ENCODE measurements at regions not wholly inside any gene's neighbourhood (a gene's known extent, or its start where the extent isn't known, plus 50 kb on each side); places are given as distances from the start of the nearest gene placed in this dataset.

- H3K4me3 Mint-ChIP-seq (ENCODE audit: unreplicated experiment): no peak overlapping the region
- no peaks in the 10 kb centered on the region for H3K4me1 Mint-ChIP-seq (ENCODE audit: low read depth)
- no peaks in the 10 kb centered on the region for H3K27me3 Mint-ChIP-seq (ENCODE audit: low read depth)
- DNase-seq (ENCODE audit: low spot score): no peak
- TF ChIP-seq CTCF (IDR thresholded peaks at IDR 0.05): no peak
- H3K27ac Mint-ChIP-seq (ENCODE audit: unreplicated experiment): no peak overlapping the region
- H3K36me3 Mint-ChIP-seq (ENCODE audit: low read depth): no peaks in the 10 kb centered on the region
- peaks cover 13% of the 10 kb centered on the region for H3K9me3 Mint-ChIP-seq (ENCODE audit: low read depth)
These were observed 218.9 kb downstream of the PRDM2 start for GRCh38 chr1:13918862-13919261.

GRCh38 chr1:13921190-13921589 lies 221.2 kb downstream of the PRDM2 start:
- no peak overlapping the region for H3K4me3 Mint-ChIP-seq (ENCODE audit: unreplicated experiment)
- no peak overlapping the region for H3K27ac Mint-ChIP-seq (ENCODE audit: unreplicated experiment)
- TF ChIP-seq CTCF (IDR thresholded peaks at IDR 0.05): no peak
- no peak for DNase-seq (ENCODE audit: low spot score)
- H3K27me3 Mint-ChIP-seq (ENCODE audit: low read depth): no peaks in the 10 kb centered on the region
- no peaks in the 10 kb centered on the region for H3K4me1 Mint-ChIP-seq (ENCODE audit: low read depth)
- no peaks in the 10 kb centered on the region for H3K36me3 Mint-ChIP-seq (ENCODE audit: low read depth)
- H3K9me3 Mint-ChIP-seq (ENCODE audit: low read depth): peaks cover 18% of the 10 kb centered on the region

- H3K27me3 Mint-ChIP-seq (ENCODE audit: low read depth): no peaks in the 10 kb centered on the region
- no peak for TF ChIP-seq CTCF (IDR thresholded peaks at IDR 0.05)
- peaks cover 18% of the 10 kb centered on the region for H3K9me3 Mint-ChIP-seq (ENCODE audit: low read depth)
- no peak for DNase-seq (ENCODE audit: low spot score)
- no peaks in the 10 kb centered on the region for H3K36me3 Mint-ChIP-seq (ENCODE audit: low read depth)
- H3K4me3 Mint-ChIP-seq (ENCODE audit: unreplicated experiment): no peak overlapping the region
- no peaks in the 10 kb centered on the region for H3K4me1 Mint-ChIP-seq (ENCODE audit: low read depth)
- no peak overlapping the region for H3K27ac Mint-ChIP-seq (ENCODE audit: unreplicated experiment)
These were observed 222.6 kb downstream of the PRDM2 start for GRCh38 chr1:13922466-13923110.

GRCh38 chr1:13926556-13926955 lies 226.6 kb downstream of the PRDM2 start:
- H3K27me3 Mint-ChIP-seq (ENCODE audit: low read depth): peaks cover 5% of the 10 kb centered on the region
- TF ChIP-seq CTCF (IDR thresholded peaks at IDR 0.05): no peak

GRCh38 chr1:13927736-13928135 lies 227.7 kb downstream of the PRDM2 start:
- peaks cover 5% of the 10 kb centered on the region for H3K9me3 Mint-ChIP-seq (ENCODE audit: low read depth)
- H3K4me1 Mint-ChIP-seq (ENCODE audit: low read depth): no peaks in the 10 kb centered on the region
- no peak overlapping the region for H3K4me3 Mint-ChIP-seq (ENCODE audit: unreplicated experiment)
- H3K27ac Mint-ChIP-seq (ENCODE audit: unreplicated experiment): no peak overlapping the region
- no peak for TF ChIP-seq CTCF (IDR thresholded peaks at IDR 0.05)
- no peak for DNase-seq (ENCODE audit: low spot score)
- H3K27me3 Mint-ChIP-seq (ENCODE audit: low read depth): peaks cover 5% of the 10 kb centered on the region
- no peaks in the 10 kb centered on the region for H3K36me3 Mint-ChIP-seq (ENCODE audit: low read depth)

More at GRCh38 chr1:13926556-13926955, 226.6 kb downstream of the PRDM2 start:
- DNase-seq (ENCODE audit: low spot score): no peak
- no peaks in the 10 kb centered on the region for H3K4me1 Mint-ChIP-seq (ENCODE audit: low read depth)
- no peaks in the 10 kb centered on the region for H3K36me3 Mint-ChIP-seq (ENCODE audit: low read depth)
- H3K27ac Mint-ChIP-seq (ENCODE audit: unreplicated experiment): no peak overlapping the region
- H3K4me3 Mint-ChIP-seq (ENCODE audit: unreplicated experiment): no peak overlapping the region
- peaks cover 5% of the 10 kb centered on the region for H3K9me3 Mint-ChIP-seq (ENCODE audit: low read depth)

Data from chondrocyte (in vitro differentiated cells).